ENCODE measurements at regions not wholly inside any gene's neighbourhood (a gene's known extent, or its start where the extent isn't known, plus 50 kb on each side); places are given as distances from the start of the nearest gene placed in this dataset.

- no peak for DNase-seq (ENCODE audit: extremely low read depth, insufficient read length)
- Histone ChIP-seq H3K36me3 (ENCODE audit: control insufficient read depth, insufficient read depth, low read length) (no peaks in the 10 kb centered on the region), H3K4me3 (replicated peaks; ENCODE audit: low read depth, low read length) (no peak overlapping the region), H3K27me3 (replicated peaks; ENCODE audit: control insufficient read depth, insufficient read depth, low read length) (no peaks in the 10 kb centered on the region)
- TF ChIP-seq, protein P1, sequence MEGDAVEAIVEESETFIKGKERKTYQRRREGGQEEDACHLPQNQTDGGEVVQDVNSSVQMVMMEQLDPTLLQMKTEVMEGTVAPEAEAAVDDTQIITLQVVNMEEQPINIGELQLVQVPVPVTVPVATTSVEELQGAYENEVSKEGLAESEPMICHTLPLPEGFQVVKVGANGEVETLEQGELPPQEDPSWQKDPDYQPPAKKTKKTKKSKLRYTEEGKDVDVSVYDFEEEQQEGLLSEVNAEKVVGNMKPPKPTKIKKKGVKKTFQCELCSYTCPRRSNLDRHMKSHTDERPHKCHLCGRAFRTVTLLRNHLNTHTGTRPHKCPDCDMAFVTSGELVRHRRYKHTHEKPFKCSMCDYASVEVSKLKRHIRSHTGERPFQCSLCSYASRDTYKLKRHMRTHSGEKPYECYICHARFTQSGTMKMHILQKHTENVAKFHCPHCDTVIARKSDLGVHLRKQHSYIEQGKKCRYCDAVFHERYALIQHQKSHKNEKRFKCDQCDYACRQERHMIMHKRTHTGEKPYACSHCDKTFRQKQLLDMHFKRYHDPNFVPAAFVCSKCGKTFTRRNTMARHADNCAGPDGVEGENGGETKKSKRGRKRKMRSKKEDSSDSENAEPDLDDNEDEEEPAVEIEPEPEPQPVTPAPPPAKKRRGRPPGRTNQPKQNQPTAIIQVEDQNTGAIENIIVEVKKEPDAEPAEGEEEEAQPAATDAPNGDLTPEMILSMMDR (IDR thresholded peaks at IDR 0.05; ENCODE audit: insufficient read depth, low read length, poor library complexity, severe bottlenecking), result no peak
Measured at GRCh38 chr2:207316484-207316883, 150.7 kb upstream of the KLF7 start.

GRCh38 chr2:207316906-207317305, 151.2 kb upstream of the KLF7 start:
- no peak for DNase-seq (ENCODE audit: extremely low read depth, insufficient read length)
- Histone ChIP-seq H3K27me3 (replicated peaks; ENCODE audit: control insufficient read depth, insufficient read depth, low read length) (no peaks in the 10 kb centered on the region), H3K36me3 (ENCODE audit: control insufficient read depth, insufficient read depth, low read length) (no peaks in the 10 kb centered on the region), H3K4me3 (replicated peaks; ENCODE audit: low read depth, low read length) (no peak overlapping the region)
- TF ChIP-seq, protein P1 (IDR thresholded peaks at IDR 0.05; ENCODE audit: insufficient read depth, low read length, poor library complexity, severe bottlenecking), result no peak

- Histone ChIP-seq H3K27me3 (replicated peaks; ENCODE audit: control insufficient read depth, insufficient read depth, low read length) (no peaks in the 10 kb centered on the region), H3K36me3 (ENCODE audit: control insufficient read depth, insufficient read depth, low read length) (no peaks in the 10 kb centered on the region), H3K4me3 (replicated peaks; ENCODE audit: low read depth, low read length) (no peak overlapping the region)
- TF ChIP-seq, protein P1 (IDR thresholded peaks at IDR 0.05; ENCODE audit: insufficient read depth, low read length, poor library complexity, severe bottlenecking), result no peak
- DNase-seq (ENCODE audit: extremely low read depth, insufficient read length), result no peak
Measured at GRCh38 chr2:207317378-207317984, 151.7 kb upstream of the KLF7 start.

- H3K36me3 ChIP-seq (ENCODE audit: control insufficient read depth, insufficient read depth, low read length), result no peaks in the 10 kb centered on the region
- TF ChIP-seq, protein P1 (IDR thresholded peaks at IDR 0.05; ENCODE audit: insufficient read depth, low read length, poor library complexity, severe bottlenecking), result no peak
- DNase-seq (ENCODE audit: extremely low read depth, insufficient read length), result no peak
- no peak overlapping the region for H3K4me3 ChIP-seq (replicated peaks; ENCODE audit: low read depth, low read length)
- no peaks in the 10 kb centered on the region for H3K27me3 ChIP-seq (replicated peaks; ENCODE audit: control insufficient read depth, insufficient read depth, low read length)
Measured at GRCh38 chr2:207318181-207318628, 152.5 kb upstream of the KLF7 start.

GRCh38 chr2:207319316-207319715, 153.6 kb upstream of the KLF7 start:
- Histone ChIP-seq H3K4me3 (replicated peaks; ENCODE audit: low read depth, low read length) (no peak overlapping the region), H3K27me3 (replicated peaks; ENCODE audit: control insufficient read depth, insufficient read depth, low read length) (no peaks in the 10 kb centered on the region), H3K36me3 (ENCODE audit: control insufficient read depth, insufficient read depth, low read length) (no peaks in the 10 kb centered on the region)
- TF ChIP-seq, protein P1 (IDR thresholded peaks at IDR 0.05; ENCODE audit: insufficient read depth, low read length, poor library complexity, severe bottlenecking), result no peak
- DNase-seq (ENCODE audit: extremely low read depth, insufficient read length), result no peak
